HG03342 (cell line): ENCODE measurements at regions not wholly inside any gene's neighbourhood (a gene's known extent, or its start where the extent isn't known, plus 50 kb on each side); places are given as distances from the start of the nearest gene placed in this dataset.
"Not testable (repeated sequence)": the region's sequence is repeated elsewhere in the genome, so short reads cannot be mapped to it uniquely, and the experiment has no call there.

ENCODE experiments used
- ATAC-seq: cut with Tn5 transposase; IDR thresholded peaks from one replicate; pipeline ENCODE4 v1.9.1; 2021; ENCODE audit warnings: mild to moderate bottlenecking, moderate library complexity; ENCODE audit not compliant: unreplicated experiment

- ATAC-seq, result no peak
Measured at GRCh38 chr18:22503803-22504202, 86.1 kb upstream of the CTAGE1 start.

GRCh38 chr18:22504251-22505030, 86.7 kb upstream of the CTAGE1 start:
- no peak for ATAC-seq

- no peak for ATAC-seq
Measured at GRCh38 chr18:22505141-22505591, 87.5 kb upstream of the CTAGE1 start.

- ATAC-seq, result no peak
Measured at GRCh38 chr18:22507055-22507454, 89.3 kb upstream of the CTAGE1 start.

GRCh38 chr18:22509423-22509822, 91.7 kb upstream of the CTAGE1 start:
- ATAC-seq, result no peak

- ATAC-seq, result no peak
Measured at GRCh38 chr18:22510697-22511096, 93.0 kb upstream of the CTAGE1 start.

GRCh38 chr18:22513721-22514481, 96.2 kb upstream of the CTAGE1 start:
- ATAC-seq, result no peak

- no peak for ATAC-seq
Measured at GRCh38 chr18:22514655-22515054, 96.9 kb upstream of the CTAGE1 start.

- no peak for ATAC-seq
Measured at GRCh38 chr18:22515250-22515649, 97.5 kb upstream of the CTAGE1 start.

- no peak for ATAC-seq
Measured at GRCh38 chr18:22517356-22517755, 99.6 kb upstream of the CTAGE1 start.

GRCh38 chr18:22521026-22521707, 103.5 kb upstream of the CTAGE1 start:
- no peak for ATAC-seq

- ATAC-seq, result no peak
Measured at GRCh38 chr18:22523481-22523880, 105.8 kb upstream of the CTAGE1 start.

- no peak for ATAC-seq
Measured at GRCh38 chr18:22524783-22525182, 107.1 kb upstream of the CTAGE1 start.

- ATAC-seq, result no peak
Measured at GRCh38 chr18:22525313-22525712, 107.6 kb upstream of the CTAGE1 start.

GRCh38 chr18:22525883-22526282, 108.2 kb upstream of the CTAGE1 start:
- ATAC-seq, result no peak

GRCh38 chr18:22528291-22528690, 110.6 kb upstream of the CTAGE1 start:
- no peak for ATAC-seq

GRCh38 chr18:22534706-22535105, 117.0 kb upstream of the CTAGE1 start:
- ATAC-seq, result not testable (repeated sequence)

- ATAC-seq, result no peak
Measured at GRCh38 chr18:22536558-22536957, 118.8 kb upstream of the CTAGE1 start.

- no peak for ATAC-seq
Measured at GRCh38 chr18:22538426-22538825, 120.7 kb upstream of the CTAGE1 start.

- no peak for ATAC-seq
Measured at GRCh38 chr18:22539051-22539765, 121.5 kb upstream of the CTAGE1 start.

- no peak for ATAC-seq
Measured at GRCh38 chr18:22541232-22541631, 123.5 kb upstream of the CTAGE1 start.
